Muscle layer of duodenum (tissue), 2 donors: ENCODE measurements at regions not wholly inside any gene's neighbourhood (a gene's known extent, or its start where the extent isn't known, plus 50 kb on each side); places are given as distances from the start of the nearest gene placed in this dataset.

Experiments used
- H3K27ac ChIP-seq: one replicate; pipeline ENCODE4 v1.7.0; 2013; ENCODE audit warnings: mild to moderate bottlenecking, low read length
- H3K27me3 ChIP-seq: one replicate; pipeline ENCODE4 v1.7.0; 2013; ENCODE audit warnings: low read depth, mild to moderate bottlenecking, control low read depth, low read length
- H3K36me3 ChIP-seq, 2 donors: one replicate each; pipeline ENCODE4 v1.7.0; 2013; ENCODE audit warnings: low read length in 2 of 2, control low read depth in 1 of 2, mild to moderate bottlenecking in 1 of 2; ENCODE audit not compliant: insufficient read depth in 2 of 2, control insufficient read depth in 1 of 2
- H3K4me1 ChIP-seq, 2 donors: one replicate each; pipeline ENCODE4 v1.7.0; 2013; ENCODE audit warnings: low read length in 2 of 2, mild to moderate bottlenecking in 2 of 2, control low read depth in 1 of 2, moderate library complexity in 1 of 2; ENCODE audit not compliant: insufficient read depth in 2 of 2, control insufficient read depth in 1 of 2
- H3K4me3 ChIP-seq, 2 donors: one replicate each; pipeline ENCODE4 v1.7.0; 2013; ENCODE audit warnings: low read length in 2 of 2, low read depth in 1 of 2, mild to moderate bottlenecking in 1 of 2
- H3K9me3 ChIP-seq, 2 donors: one replicate each; pipeline ENCODE4 v1.7.0; 2013; ENCODE audit warnings: low read length in 2 of 2, control low read depth in 1 of 2, mild to moderate bottlenecking in 1 of 2; ENCODE audit not compliant: control insufficient read depth in 1 of 2
- donor health status: healthy.

DNA sequence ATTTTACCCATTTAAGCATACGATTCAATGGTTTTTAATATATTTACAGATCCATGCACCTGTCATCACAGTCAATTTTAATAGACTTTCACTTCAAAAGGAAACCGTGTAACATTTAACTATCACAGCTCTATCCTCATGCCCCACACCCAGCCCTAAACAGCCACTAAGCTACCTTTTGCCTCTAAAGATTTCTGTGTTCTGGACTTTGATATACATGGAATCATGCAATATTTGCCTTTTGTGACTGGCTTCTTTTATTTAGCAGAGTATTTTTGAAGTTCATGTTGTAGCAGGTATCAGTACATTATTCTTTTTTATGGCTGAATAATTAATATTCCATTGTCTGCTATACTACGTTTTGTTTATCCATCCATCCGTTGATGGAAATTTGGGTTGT, 50.3 kb upstream of the STX16 start:
- Histone ChIP-seq H3K27me3 (no peaks in the 10 kb centered on the region), H3K27ac (no peak overlapping the region), H3K36me3 (no peaks in the 10 kb centered on the region), H3K9me3 (no peaks in the 10 kb centered on the region), H3K4me1 (peaks cover 0 to 36% of the 10 kb centered on the region in 2 donors), H3K4me3 (no peak overlapping the region)

- H3K36me3 ChIP-seq = no peaks in the 10 kb centered on the region
Observed at GRCh38 chr20:58599966-58600365, 51.1 kb upstream of the STX16 start.

GRCh38 chr20:58598211-58599015, 52.7 kb upstream of the STX16 start:
- Histone ChIP-seq H3K27ac (no peak overlapping the region), H3K9me3 (no peaks in the 10 kb centered on the region), H3K4me1 (peaks cover 0 to 34% of the 10 kb centered on the region in 2 donors), H3K36me3 (no peaks in the 10 kb centered on the region), H3K4me3 (no peak overlapping the region), H3K27me3 (no peaks in the 10 kb centered on the region)

More at GRCh38 chr20:58599966-58600365, 51.1 kb upstream of the STX16 start:
- no peaks in the 10 kb centered on the region for H3K9me3 ChIP-seq
- H3K4me1 ChIP-seq = peaks cover 0 to 36% of the 10 kb centered on the region in 2 donors
- H3K27me3 ChIP-seq = no peaks in the 10 kb centered on the region
- no peak overlapping the region for H3K27ac ChIP-seq
- no peak overlapping the region for H3K4me3 ChIP-seq

GRCh38 chr20:58597249-58597891, 53.7 kb upstream of the STX16 start:
- no peaks in the 10 kb centered on the region for H3K9me3 ChIP-seq
- H3K4me3 ChIP-seq = no peak overlapping the region
- peak overlapping the region; percentile 54 for H3K27ac ChIP-seq
- H3K36me3 ChIP-seq = no peaks in the 10 kb centered on the region
- H3K27me3 ChIP-seq = no peaks in the 10 kb centered on the region
- peaks cover 0 to 27% of the 10 kb centered on the region in 2 donors for H3K4me1 ChIP-seq

DNA sequence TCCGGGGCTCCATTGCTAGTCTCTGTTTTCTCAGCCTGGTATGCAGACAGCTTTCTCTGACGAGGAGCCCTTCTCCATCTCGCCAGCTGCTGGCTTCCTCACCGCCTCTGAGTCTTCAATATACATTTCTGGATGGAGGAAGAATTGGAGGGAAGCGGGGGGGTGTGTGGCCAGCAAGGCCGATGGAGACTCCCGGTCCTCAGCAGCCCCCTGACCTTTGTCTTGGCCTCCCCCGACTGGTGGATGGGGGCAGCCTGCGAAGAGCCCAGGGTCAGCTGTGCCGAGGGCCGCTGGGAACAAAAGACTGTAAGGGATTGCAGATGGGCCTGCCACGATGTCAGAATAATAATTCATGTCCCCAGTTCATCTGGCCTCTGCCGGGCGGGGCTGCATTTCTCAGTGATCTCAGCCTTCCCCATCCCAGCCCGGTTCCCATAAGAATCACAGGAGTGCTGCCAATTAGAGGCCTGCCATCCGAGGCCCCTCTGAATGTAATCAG, 54.3 kb upstream of the STX16 start:
- Histone ChIP-seq H3K27me3 (no peaks in the 10 kb centered on the region), H3K9me3 (no peaks in the 10 kb centered on the region), H3K27ac (peak overlapping the region; percentile 54), H3K36me3 (no peaks in the 10 kb centered on the region), H3K4me3 (no peak overlapping the region), H3K4me1 (peaks cover 0 to 27% of the 10 kb centered on the region in 2 donors)

- Histone ChIP-seq H3K36me3 (no peaks in the 10 kb centered on the region), H3K9me3 (no peaks in the 10 kb centered on the region), H3K27me3 (no peaks in the 10 kb centered on the region), H3K27ac (no peak overlapping the region), H3K4me3 (no peak overlapping the region), H3K4me1 (peaks cover 0 to 27% of the 10 kb centered on the region in 2 donors)
Observed at GRCh38 chr20:58596244-58596643, 54.8 kb upstream of the STX16 start.

DNA sequence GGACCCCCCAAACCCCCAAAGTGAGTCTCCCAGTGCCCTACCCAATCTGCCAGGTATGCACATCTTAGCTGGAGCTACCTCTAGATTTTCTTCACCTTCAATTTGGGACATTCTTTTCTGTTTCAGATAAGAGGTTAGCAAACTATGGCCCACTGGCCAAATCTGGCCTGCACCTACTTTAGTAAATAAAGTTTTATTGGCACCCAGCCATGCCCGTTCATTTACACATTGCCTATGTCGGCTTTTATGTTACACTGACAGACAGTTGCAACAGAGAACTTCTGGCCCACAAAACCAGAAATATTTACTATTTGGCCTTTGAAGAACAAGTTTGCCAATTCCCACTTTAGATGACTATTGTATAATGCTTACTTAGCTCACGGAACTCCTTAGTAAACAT, 55.9 kb upstream of the STX16 start:
- H3K4me3 ChIP-seq = no peak overlapping the region
- no peaks in the 10 kb centered on the region for H3K27me3 ChIP-seq
- peaks cover 0 to 27% of the 10 kb centered on the region in 2 donors for H3K4me1 ChIP-seq
- no peak overlapping the region for H3K27ac ChIP-seq
- H3K9me3 ChIP-seq = no peaks in the 10 kb centered on the region
- no peaks in the 10 kb centered on the region for H3K36me3 ChIP-seq

- no peaks in the 10 kb centered on the region for H3K27me3 ChIP-seq
- H3K4me3 ChIP-seq = no peak overlapping the region
- no peaks in the 10 kb centered on the region for H3K36me3 ChIP-seq
- no peak overlapping the region for H3K27ac ChIP-seq
- peaks cover 0 to 34% of the 10 kb centered on the region in 2 donors for H3K4me1 ChIP-seq
- H3K9me3 ChIP-seq = no peaks in the 10 kb centered on the region
Observed at GRCh38 chr20:58593880-58594638, 57.0 kb upstream of the STX16 start.

DNA sequence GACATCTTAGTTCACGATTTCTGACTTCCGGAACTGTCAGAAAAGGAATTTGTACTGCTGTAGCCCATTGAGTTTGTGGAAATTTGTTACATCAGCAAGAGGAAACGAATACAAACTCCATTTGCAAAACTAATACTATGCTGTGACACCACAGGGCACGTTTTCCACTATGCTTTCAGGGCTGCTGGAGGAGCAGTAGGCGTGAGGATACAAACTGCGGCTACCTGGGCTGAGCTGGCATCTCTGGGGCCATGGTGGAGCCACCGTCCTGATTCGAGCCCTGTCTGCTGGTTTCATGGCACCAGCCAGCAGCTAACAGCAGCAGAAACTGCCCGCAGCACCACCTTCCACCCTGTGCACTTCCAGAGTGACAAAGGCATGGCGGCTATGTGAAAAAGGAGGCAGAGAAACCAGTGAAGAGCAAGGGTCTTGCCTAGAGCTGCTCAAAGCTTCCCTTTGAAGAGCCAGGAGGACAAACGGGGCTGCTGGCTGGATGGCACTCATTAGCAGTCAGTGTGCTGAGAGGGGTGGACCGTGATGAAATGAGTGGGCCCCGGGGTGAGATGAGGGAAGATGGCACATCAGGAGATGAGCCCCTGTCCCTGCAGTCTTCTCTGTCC, 58.9 kb upstream of the STX16 start:
- H3K27ac ChIP-seq = no peak overlapping the region
- H3K27me3 ChIP-seq = no peaks in the 10 kb centered on the region
- no peak overlapping the region for H3K4me3 ChIP-seq
- H3K9me3 ChIP-seq = no peaks in the 10 kb centered on the region
- H3K4me1 ChIP-seq = peaks cover 0 to 23% of the 10 kb centered on the region in 2 donors
- H3K36me3 ChIP-seq = no peaks in the 10 kb centered on the region

- H3K27me3 ChIP-seq = no peaks in the 10 kb centered on the region
- H3K4me1 ChIP-seq = peaks cover 0 to 19% of the 10 kb centered on the region in 2 donors
- no peak overlapping the region for H3K4me3 ChIP-seq
- H3K27ac ChIP-seq = no peak overlapping the region
- H3K36me3 ChIP-seq = no peaks in the 10 kb centered on the region
- no peaks in the 10 kb centered on the region for H3K9me3 ChIP-seq
Observed at GRCh38 chr20:58590679-58591473, 60.2 kb upstream of the STX16 start.
